ENCODE measurements at regions not wholly inside any gene's neighbourhood (a gene's known extent, or its start where the extent isn't known, plus 50 kb on each side); places are given as distances from the start of the nearest gene placed in this dataset.

GRCh38 chr10:57919864-57920263, 347.8 kb downstream of the IPMK start:
- no peak for TF ChIP-seq CTCF (conservative IDR thresholded peaks at IDR 0.05; ENCODE audit: low read depth, low read length)
- no peak for TF ChIP-seq EZH2 (IDR thresholded peaks at IDR 0.05; ENCODE audit: borderline replicate concordance, low read depth, low read length, poor library complexity, severe bottlenecking)
